ENCODE measurements at regions not wholly inside any gene's neighbourhood (a gene's known extent, or its start where the extent isn't known, plus 50 kb on each side); places are given as distances from the start of the nearest gene placed in this dataset.

GRCh38 chr2:128489526-128490273, 171.0 kb upstream of the HS6ST1 start:
- POLR2A ChIA-PET = interaction anchor here (0.8 kb wide), 1 partner anchor 25 kb away, joined by 3 read pairs; no protein-coding TSS in a partner anchor
- Mint-ChIP-seq H3K4me3 (no peak overlapping the region), H3K36me3 (ENCODE audit: low read depth) (no peaks in the 10 kb centered on the region), H3K4me1 (no peaks in the 10 kb centered on the region), H3K27ac (no peak overlapping the region), H3K9me3 (no peaks in the 10 kb centered on the region), H3K27me3 (peaks cover 5% of the 10 kb centered on the region)
- DNase-seq = no peak
- CTCF ChIA-PET = no interaction called here

- Mint-ChIP-seq H3K4me1 (no peaks in the 10 kb centered on the region), H3K27ac (no peak overlapping the region), H3K9me3 (no peaks in the 10 kb centered on the region), H3K4me3 (no peak overlapping the region), H3K27me3 (peaks cover 5% of the 10 kb centered on the region), H3K36me3 (ENCODE audit: low read depth) (no peaks in the 10 kb centered on the region)
- ChIA-PET CTCF (no interaction called here), POLR2A (interaction anchor here (0.8 kb wide), 1 partner anchor 25 kb away, joined by 3 read pairs; no protein-coding TSS in a partner anchor)
- no peak for DNase-seq
Measured at GRCh38 chr2:128490321-128490720, 171.7 kb upstream of the HS6ST1 start.

- ChIA-PET CTCF (no interaction called here), POLR2A (no interaction called here)
- Mint-ChIP-seq H3K27me3 (peaks cover 5% of the 10 kb centered on the region), H3K4me1 (no peaks in the 10 kb centered on the region), H3K36me3 (ENCODE audit: low read depth) (no peaks in the 10 kb centered on the region), H3K4me3 (no peak overlapping the region), H3K27ac (no peak overlapping the region), H3K9me3 (no peaks in the 10 kb centered on the region)
- DNase-seq = no peak
Measured at GRCh38 chr2:128490881-128491691, 172.4 kb upstream of the HS6ST1 start.

- H3K4me1 Mint-ChIP-seq = no peaks in the 10 kb centered on the region
- DNase-seq = no peak
- no peaks in the 10 kb centered on the region for H3K9me3 Mint-ChIP-seq
- peaks cover 5% of the 10 kb centered on the region for H3K27me3 Mint-ChIP-seq
- POLR2A ChIA-PET = no interaction called here
- H3K27ac Mint-ChIP-seq = no peak overlapping the region
- H3K4me3 Mint-ChIP-seq = no peak overlapping the region
- CTCF ChIA-PET = no interaction called here
- H3K36me3 Mint-ChIP-seq (ENCODE audit: low read depth) = no peaks in the 10 kb centered on the region
Measured at GRCh38 chr2:128491692-128492244, 173.1 kb upstream of the HS6ST1 start.

- Mint-ChIP-seq H3K4me3 (no peak overlapping the region), H3K27ac (no peak overlapping the region), H3K36me3 (ENCODE audit: low read depth) (no peaks in the 10 kb centered on the region), H3K9me3 (no peaks in the 10 kb centered on the region), H3K4me1 (no peaks in the 10 kb centered on the region), H3K27me3 (peaks cover 5% of the 10 kb centered on the region)
- DNase-seq = no peak
- ChIA-PET CTCF (no interaction called here), POLR2A (no interaction called here)
Measured at GRCh38 chr2:128492966-128493811, 174.5 kb upstream of the HS6ST1 start.

- no peaks in the 10 kb centered on the region for H3K36me3 Mint-ChIP-seq (ENCODE audit: low read depth)
- H3K27ac Mint-ChIP-seq = no peak overlapping the region
- no peaks in the 10 kb centered on the region for H3K9me3 Mint-ChIP-seq
- H3K4me1 Mint-ChIP-seq = no peaks in the 10 kb centered on the region
- H3K27me3 Mint-ChIP-seq = peaks cover under 1% of the 10 kb centered on the region
- ChIA-PET CTCF (no interaction called here), POLR2A (no interaction called here)
- no peak for DNase-seq
- no peak overlapping the region for H3K4me3 Mint-ChIP-seq
Measured at GRCh38 chr2:128493880-128494279, 175.2 kb upstream of the HS6ST1 start.

- no peaks in the 10 kb centered on the region for H3K36me3 Mint-ChIP-seq (ENCODE audit: low read depth)
- ChIA-PET POLR2A (no interaction called here), CTCF (no interaction called here)
- no peak for DNase-seq
- no peaks in the 10 kb centered on the region for H3K9me3 Mint-ChIP-seq
- no peaks in the 10 kb centered on the region for H3K4me1 Mint-ChIP-seq
- no peaks in the 10 kb centered on the region for H3K27me3 Mint-ChIP-seq
- H3K4me3 Mint-ChIP-seq = no peak overlapping the region
- H3K27ac Mint-ChIP-seq = no peak overlapping the region
Measured at GRCh38 chr2:128494307-128494639, 175.6 kb upstream of the HS6ST1 start.

GRCh38 chr2:128494640-128495321, 176.1 kb upstream of the HS6ST1 start:
- no peaks in the 10 kb centered on the region for H3K36me3 Mint-ChIP-seq (ENCODE audit: low read depth)
- POLR2A ChIA-PET = no interaction called here
- no peaks in the 10 kb centered on the region for H3K9me3 Mint-ChIP-seq
- H3K27ac Mint-ChIP-seq = no peak overlapping the region
- DNase-seq = no peak
- no peaks in the 10 kb centered on the region for H3K27me3 Mint-ChIP-seq
- no peaks in the 10 kb centered on the region for H3K4me1 Mint-ChIP-seq
- H3K4me3 Mint-ChIP-seq = no peak overlapping the region
- CTCF ChIA-PET = no interaction called here

- Mint-ChIP-seq H3K27me3 (no peaks in the 10 kb centered on the region), H3K4me1 (no peaks in the 10 kb centered on the region), H3K4me3 (no peak overlapping the region), H3K27ac (no peak overlapping the region), H3K9me3 (no peaks in the 10 kb centered on the region), H3K36me3 (ENCODE audit: low read depth) (no peaks in the 10 kb centered on the region)
- ChIA-PET CTCF (no interaction called here), POLR2A (no interaction called here)
- no peak for DNase-seq
Measured at GRCh38 chr2:128495996-128496547, 177.4 kb upstream of the HS6ST1 start.

GRCh38 chr2:128496700-128497099, 178.0 kb upstream of the HS6ST1 start:
- no peaks in the 10 kb centered on the region for H3K9me3 Mint-ChIP-seq

GRCh38 chr2:128497461-128497860, 178.8 kb upstream of the HS6ST1 start:
- no peaks in the 10 kb centered on the region for H3K36me3 Mint-ChIP-seq (ENCODE audit: low read depth)
- no peak overlapping the region for H3K4me3 Mint-ChIP-seq
- POLR2A ChIA-PET = no interaction called here
- H3K9me3 Mint-ChIP-seq = no peaks in the 10 kb centered on the region
- CTCF ChIA-PET = no interaction called here
- no peak for DNase-seq
- H3K27ac Mint-ChIP-seq = no peak overlapping the region
- no peaks in the 10 kb centered on the region for H3K4me1 Mint-ChIP-seq
- H3K27me3 Mint-ChIP-seq = no peaks in the 10 kb centered on the region

More at GRCh38 chr2:128496700-128497099, 178.0 kb upstream of the HS6ST1 start:
- Mint-ChIP-seq H3K27ac (no peak overlapping the region), H3K4me3 (no peak overlapping the region), H3K4me1 (no peaks in the 10 kb centered on the region), H3K27me3 (no peaks in the 10 kb centered on the region), H3K36me3 (ENCODE audit: low read depth) (no peaks in the 10 kb centered on the region)
- DNase-seq = no peak
- CTCF ChIA-PET = no interaction called here
- POLR2A ChIA-PET = no interaction called here

GRCh38 chr2:128498086-128498485, 179.4 kb upstream of the HS6ST1 start:
- Mint-ChIP-seq H3K4me3 (no peak overlapping the region), H3K27ac (no peak overlapping the region), H3K36me3 (ENCODE audit: low read depth) (no peaks in the 10 kb centered on the region), H3K27me3 (no peaks in the 10 kb centered on the region), H3K4me1 (no peaks in the 10 kb centered on the region), H3K9me3 (no peaks in the 10 kb centered on the region)
- CTCF ChIA-PET = no interaction called here
- no peak for DNase-seq
- POLR2A ChIA-PET = no interaction called here

Data from activated CD4-positive, alpha-beta memory T cell treated with anti-CD3 and anti-CD28 coated beads, Interleukin-2, amount 10 ng/mL, durations not matched to agents 7 days and 5 days (primary cell).